SK-N-SH treated with all-trans-retinoic acid at 6 μM for 48 hours (cell line): ENCODE measurements at regions not wholly inside any gene's neighbourhood (a gene's known extent, or its start where the extent isn't known, plus 50 kb on each side); places are given as distances from the start of the nearest gene placed in this dataset.

ENCODE experiments used
- ESRRG ChIP-seq: fragments of 250-450 bp; sonication (Bioruptor Pico); IDR thresholded peaks from 2 replicates; pipeline ENCODE4 v1.6.1; 2021; ENCODE audit warnings: mild to moderate bottlenecking
- RARB ChIP-seq: fragments of 250-450 bp; sonication (Bioruptor Pico); IDR thresholded peaks from 2 replicates; pipeline ENCODE4 v1.8.0; 2021; ENCODE audit warnings: mild to moderate bottlenecking, moderate library complexity
- TCF4 ChIP-seq: fragments of 250-450 bp; sonication (Bioruptor Pico); IDR thresholded peaks from 2 replicates; pipeline ENCODE4 v1.8.0; 2021; ENCODE audit warnings: mild to moderate bottlenecking, moderate library complexity, borderline replicate concordance
- TSHZ2 ChIP-seq: fragments of 250-450 bp; sonication (Bioruptor Pico); IDR thresholded peaks from 2 replicates; pipeline ENCODE4 v1.5.0; 2020; ENCODE audit warnings: mild to moderate bottlenecking, moderate library complexity
- ZFP3 ChIP-seq: fragments of 250-450 bp; sonication (Bioruptor Pico); IDR thresholded peaks from 2 replicates; pipeline ENCODE4 v1.5.0; 2020; ENCODE audit warnings: mild to moderate bottlenecking, moderate library complexity
- ZNF8 ChIP-seq: fragments of 450-650 bp; formaldehyde crosslinking; IDR thresholded peaks from 2 replicates; pipeline ENCODE4 v1.5.0; 2020; ENCODE audit warnings: mild to moderate bottlenecking, moderate library complexity

- TF ChIP-seq ESRRG (CRISPR knock-in tag) (no peak), RARB (CRISPR knock-in tag) (no peak), ZNF8 (no peak), TSHZ2 (CRISPR knock-in tag) (no peak), TCF4 (CRISPR knock-in tag) (no peak), ZFP3 (CRISPR knock-in tag) (peak; percentile 89)
Observed at GRCh38 chr12:88969127-88969526, 383.2 kb downstream of the DUSP6 start.
